Thyroid gland (tissue), 4 donors: ENCODE measurements at regions not wholly inside any gene's neighbourhood (a gene's known extent, or its start where the extent isn't known, plus 50 kb on each side); places are given as distances from the start of the nearest gene placed in this dataset.

Source experiments
- POLR2A ChIP-seq, 2 donors: fragments of 450-650 bp; IDR thresholded peaks; one replicate each; pipeline ENCODE4 v1.6.1; 2017; ENCODE audit warnings: antibody characterized with exemption in 2 of 2, mild to moderate bottlenecking in 2 of 2, moderate library complexity in 1 of 2
- TF ChIP-seq, protein P1 (sequence below), 6 experiments: fragments of 200-600 bp in 3 of 6; fragments of 450-650 bp in 3 of 6; sonication (generic) in 3 of 6; IDR thresholded peaks; one replicate each; pipeline ENCODE4 v1.5.1; 2016 to 2019; ENCODE audit warnings: antibody characterized with exemption in 6 of 6, mild to moderate bottlenecking in 2 of 6, inconsistent platforms in 1 of 6, moderate library complexity in 1 of 6

DNA sequence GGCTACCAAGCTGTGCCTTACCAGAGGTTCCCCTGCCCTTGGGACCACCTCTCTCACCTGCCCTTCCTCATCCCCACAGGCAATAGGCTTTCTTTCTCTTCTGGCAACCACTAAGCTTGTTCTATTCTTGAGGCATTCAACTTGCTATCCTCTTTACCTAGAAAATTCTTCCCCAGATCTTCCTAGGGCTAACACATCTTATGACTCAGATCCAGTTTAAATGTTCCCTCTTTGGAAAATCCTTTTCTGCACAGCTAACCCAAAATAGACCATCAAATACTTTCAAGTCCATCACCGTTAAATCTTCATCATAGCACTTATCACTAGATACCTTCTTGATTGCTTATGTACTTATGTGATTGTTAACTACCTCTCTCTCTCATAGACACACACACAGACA lies 93.7 kb downstream of the ENC1 start:
- TF ChIP-seq POLR2A (IDR thresholded peaks at IDR 0.05), result no peak
- TF ChIP-seq, protein P1, sequence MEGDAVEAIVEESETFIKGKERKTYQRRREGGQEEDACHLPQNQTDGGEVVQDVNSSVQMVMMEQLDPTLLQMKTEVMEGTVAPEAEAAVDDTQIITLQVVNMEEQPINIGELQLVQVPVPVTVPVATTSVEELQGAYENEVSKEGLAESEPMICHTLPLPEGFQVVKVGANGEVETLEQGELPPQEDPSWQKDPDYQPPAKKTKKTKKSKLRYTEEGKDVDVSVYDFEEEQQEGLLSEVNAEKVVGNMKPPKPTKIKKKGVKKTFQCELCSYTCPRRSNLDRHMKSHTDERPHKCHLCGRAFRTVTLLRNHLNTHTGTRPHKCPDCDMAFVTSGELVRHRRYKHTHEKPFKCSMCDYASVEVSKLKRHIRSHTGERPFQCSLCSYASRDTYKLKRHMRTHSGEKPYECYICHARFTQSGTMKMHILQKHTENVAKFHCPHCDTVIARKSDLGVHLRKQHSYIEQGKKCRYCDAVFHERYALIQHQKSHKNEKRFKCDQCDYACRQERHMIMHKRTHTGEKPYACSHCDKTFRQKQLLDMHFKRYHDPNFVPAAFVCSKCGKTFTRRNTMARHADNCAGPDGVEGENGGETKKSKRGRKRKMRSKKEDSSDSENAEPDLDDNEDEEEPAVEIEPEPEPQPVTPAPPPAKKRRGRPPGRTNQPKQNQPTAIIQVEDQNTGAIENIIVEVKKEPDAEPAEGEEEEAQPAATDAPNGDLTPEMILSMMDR (IDR thresholded peaks at IDR 0.05), result no peak
